22Rv1 (cell line): ENCODE measurements at regions not wholly inside any gene's neighbourhood (a gene's known extent, or its start where the extent isn't known, plus 50 kb on each side); places are given as distances from the start of the nearest gene placed in this dataset.

Experiments used
- ZFX ChIP-seq: fragments of 450-650 bp; IDR thresholded peaks from 2 replicates; pipeline ENCODE4 v1.6.1; 2017; ENCODE audit warnings: antibody characterized with exemption, borderline replicate concordance
- TF ChIP-seq, protein P1 (sequence below): fragments of 450-650 bp; IDR thresholded peaks from 2 replicates; pipeline ENCODE4 v1.5.1; 2017; ENCODE audit warnings: mild to moderate bottlenecking

DNA sequence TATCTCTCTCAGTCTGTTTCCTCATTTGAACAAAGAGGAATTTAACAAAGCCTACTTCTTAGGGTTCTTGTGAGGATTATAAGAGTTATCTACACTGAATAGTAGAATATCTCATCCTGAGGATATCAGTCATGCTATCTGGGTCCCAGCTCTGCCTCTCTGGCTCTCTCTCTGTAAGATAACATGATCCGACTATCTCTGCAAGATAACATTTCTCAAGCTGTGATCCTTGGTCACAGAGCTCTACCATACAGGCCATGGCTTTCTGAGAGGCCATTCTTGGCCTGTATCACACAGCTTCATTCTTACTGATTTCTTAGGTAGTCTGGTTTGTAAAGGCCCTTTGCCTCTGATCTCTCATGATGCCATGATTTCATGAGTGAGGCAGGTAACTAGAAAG, 71.0 kb upstream of the TRABD2B start:
- TF ChIP-seq, protein P1, sequence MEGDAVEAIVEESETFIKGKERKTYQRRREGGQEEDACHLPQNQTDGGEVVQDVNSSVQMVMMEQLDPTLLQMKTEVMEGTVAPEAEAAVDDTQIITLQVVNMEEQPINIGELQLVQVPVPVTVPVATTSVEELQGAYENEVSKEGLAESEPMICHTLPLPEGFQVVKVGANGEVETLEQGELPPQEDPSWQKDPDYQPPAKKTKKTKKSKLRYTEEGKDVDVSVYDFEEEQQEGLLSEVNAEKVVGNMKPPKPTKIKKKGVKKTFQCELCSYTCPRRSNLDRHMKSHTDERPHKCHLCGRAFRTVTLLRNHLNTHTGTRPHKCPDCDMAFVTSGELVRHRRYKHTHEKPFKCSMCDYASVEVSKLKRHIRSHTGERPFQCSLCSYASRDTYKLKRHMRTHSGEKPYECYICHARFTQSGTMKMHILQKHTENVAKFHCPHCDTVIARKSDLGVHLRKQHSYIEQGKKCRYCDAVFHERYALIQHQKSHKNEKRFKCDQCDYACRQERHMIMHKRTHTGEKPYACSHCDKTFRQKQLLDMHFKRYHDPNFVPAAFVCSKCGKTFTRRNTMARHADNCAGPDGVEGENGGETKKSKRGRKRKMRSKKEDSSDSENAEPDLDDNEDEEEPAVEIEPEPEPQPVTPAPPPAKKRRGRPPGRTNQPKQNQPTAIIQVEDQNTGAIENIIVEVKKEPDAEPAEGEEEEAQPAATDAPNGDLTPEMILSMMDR: no peak
- TF ChIP-seq ZFX: no peak
